HL-60 (cell line): ENCODE measurements at regions not wholly inside any gene's neighbourhood (a gene's known extent, or its start where the extent isn't known, plus 50 kb on each side); places are given as distances from the start of the nearest gene placed in this dataset.

ENCODE experiments used
- CTCF ChIP-seq: IDR thresholded peaks from one replicate; pipeline ENCODE4 v1.5.1; 2011; ENCODE audit warnings: low read length, control low read depth, inconsistent platforms; ENCODE audit not compliant: insufficient read depth
- GABPA ChIP-seq: IDR thresholded peaks from 2 replicates; pipeline ENCODE4 v1.6.1; 2012; ENCODE audit warnings: low read depth
- POLR2AphosphoS5 ChIP-seq: IDR thresholded peaks from 2 replicates; pipeline ENCODE4 v1.6.1; 2012; ENCODE audit warnings: low read depth
- SPI1 ChIP-seq: IDR thresholded peaks from 2 replicates; pipeline ENCODE4 v1.6.1; 2012; ENCODE audit warnings: low read depth, mild to moderate bottlenecking, borderline replicate concordance
- TF ChIP-seq, protein P1 (sequence below): IDR thresholded peaks from 2 replicates; pipeline ENCODE4 v1.6.1; 2012; ENCODE audit warnings: low read depth; ENCODE audit not compliant: insufficient replicate concordance

DNA sequence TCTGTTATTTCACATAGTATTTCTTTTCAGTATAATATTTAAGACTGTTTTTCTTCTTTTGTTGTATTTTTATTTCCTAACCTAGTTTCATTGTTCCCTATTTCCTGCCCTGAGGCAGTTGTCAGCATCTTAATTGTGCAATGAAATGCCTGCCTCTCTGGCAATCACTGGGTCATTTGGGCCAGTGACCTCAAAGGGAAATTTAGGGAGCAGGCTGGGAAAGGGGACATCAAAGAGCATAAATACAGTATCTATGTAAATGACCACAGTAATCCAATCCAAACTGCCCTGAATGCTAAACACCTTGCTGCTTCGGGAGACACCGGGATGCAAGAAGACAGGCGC is 147.8 kb downstream of the TLR5 start:
- TF ChIP-seq CTCF (no peak), POLR2AphosphoS5 (no peak), GABPA (no peak), SPI1 (no peak)
- TF ChIP-seq, protein P1, sequence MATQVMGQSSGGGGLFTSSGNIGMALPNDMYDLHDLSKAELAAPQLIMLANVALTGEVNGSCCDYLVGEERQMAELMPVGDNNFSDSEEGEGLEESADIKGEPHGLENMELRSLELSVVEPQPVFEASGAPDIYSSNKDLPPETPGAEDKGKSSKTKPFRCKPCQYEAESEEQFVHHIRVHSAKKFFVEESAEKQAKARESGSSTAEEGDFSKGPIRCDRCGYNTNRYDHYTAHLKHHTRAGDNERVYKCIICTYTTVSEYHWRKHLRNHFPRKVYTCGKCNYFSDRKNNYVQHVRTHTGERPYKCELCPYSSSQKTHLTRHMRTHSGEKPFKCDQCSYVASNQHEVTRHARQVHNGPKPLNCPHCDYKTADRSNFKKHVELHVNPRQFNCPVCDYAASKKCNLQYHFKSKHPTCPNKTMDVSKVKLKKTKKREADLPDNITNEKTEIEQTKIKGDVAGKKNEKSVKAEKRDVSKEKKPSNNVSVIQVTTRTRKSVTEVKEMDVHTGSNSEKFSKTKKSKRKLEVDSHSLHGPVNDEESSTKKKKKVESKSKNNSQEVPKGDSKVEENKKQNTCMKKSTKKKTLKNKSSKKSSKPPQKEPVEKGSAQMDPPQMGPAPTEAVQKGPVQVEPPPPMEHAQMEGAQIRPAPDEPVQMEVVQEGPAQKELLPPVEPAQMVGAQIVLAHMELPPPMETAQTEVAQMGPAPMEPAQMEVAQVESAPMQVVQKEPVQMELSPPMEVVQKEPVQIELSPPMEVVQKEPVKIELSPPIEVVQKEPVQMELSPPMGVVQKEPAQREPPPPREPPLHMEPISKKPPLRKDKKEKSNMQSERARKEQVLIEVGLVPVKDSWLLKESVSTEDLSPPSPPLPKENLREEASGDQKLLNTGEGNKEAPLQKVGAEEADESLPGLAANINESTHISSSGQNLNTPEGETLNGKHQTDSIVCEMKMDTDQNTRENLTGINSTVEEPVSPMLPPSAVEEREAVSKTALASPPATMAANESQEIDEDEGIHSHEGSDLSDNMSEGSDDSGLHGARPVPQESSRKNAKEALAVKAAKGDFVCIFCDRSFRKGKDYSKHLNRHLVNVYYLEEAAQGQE, result no peak
